HEK293 (cell line): ENCODE measurements at regions not wholly inside any gene's neighbourhood (a gene's known extent, or its start where the extent isn't known, plus 50 kb on each side); places are given as distances from the start of the nearest gene placed in this dataset.

ENCODE experiments used
- CTCF ChIP-seq: fragments of 450-650 bp; formaldehyde crosslinking; IDR thresholded peaks from 2 replicates; pipeline ENCODE4 v1.5.1; 2016; ENCODE audit warnings: missing biosample characterization, missing genetic modification characterization
- GLI4 ChIP-seq: fragments of 450-650 bp; formaldehyde crosslinking; IDR thresholded peaks from 2 replicates; pipeline ENCODE4 v1.5.1; 2016; ENCODE audit warnings: missing biosample characterization, missing genetic modification characterization
- MZF1 ChIP-seq: fragments of 450-650 bp; formaldehyde crosslinking; IDR thresholded peaks from 2 replicates; pipeline ENCODE4 v1.5.1; 2017; ENCODE audit warnings: missing biosample characterization, missing genetic modification characterization, borderline replicate concordance
- ZNF785 ChIP-seq: fragments of 450-650 bp; formaldehyde crosslinking; IDR thresholded peaks from 2 replicates; pipeline ENCODE4 v1.5.1; 2016; ENCODE audit warnings: missing biosample characterization, missing genetic modification characterization

GRCh38 chr1:29984862-29985605, 738.4 kb downstream of the MATN1 start:
- TF ChIP-seq CTCF (tag by site-specific recombination) (no peak), GLI4 (tag by site-specific recombination) (no peak), ZNF785 (tag by site-specific recombination) (no peak), MZF1 (tag by site-specific recombination) (no peak)
